VCaP (cell line): ENCODE measurements at regions not wholly inside any gene's neighbourhood (a gene's known extent, or its start where the extent isn't known, plus 50 kb on each side); places are given as distances from the start of the nearest gene placed in this dataset.

ENCODE experiments used
- H3K27ac ChIP-seq: fragments of 450-650 bp; 2 replicates; pipeline ENCODE4 v1.5.1; 2017
- TF ChIP-seq, protein P1 (sequence below): fragments of 450-650 bp; conservative IDR thresholded peaks from 2 replicates; pipeline ENCODE4 v1.5.1; 2017; ENCODE audit warnings: mild to moderate bottlenecking, moderate library complexity

DNA sequence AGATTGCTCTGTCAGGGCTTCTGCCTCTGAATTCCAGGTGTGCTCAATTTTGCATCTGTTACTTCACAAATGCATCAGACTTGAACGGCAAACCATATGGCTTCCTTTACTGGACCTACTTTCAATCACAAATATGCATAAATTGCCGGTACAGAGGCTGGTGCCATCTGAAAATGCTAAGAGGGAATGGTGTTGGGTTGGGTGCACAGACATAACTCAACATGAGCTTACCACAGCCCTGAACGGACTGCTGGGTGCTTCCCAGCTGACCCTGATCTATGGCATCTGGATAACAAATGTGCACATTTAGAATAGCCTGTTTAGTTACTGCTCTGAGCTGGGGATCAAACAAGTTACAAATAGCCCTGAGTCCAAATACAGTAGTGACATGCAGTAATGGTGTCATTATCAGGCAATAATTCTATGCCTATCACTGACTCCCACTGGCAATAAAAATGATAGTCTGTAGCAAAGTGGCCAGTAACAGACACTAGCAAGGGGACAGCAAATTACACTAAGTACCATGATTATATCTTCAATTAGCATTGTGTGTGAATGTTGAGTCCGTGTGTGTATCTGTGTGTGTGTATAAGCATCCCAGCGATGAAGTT lies 927.3 kb downstream of the DIAPH3 start:
- TF ChIP-seq, protein P1, sequence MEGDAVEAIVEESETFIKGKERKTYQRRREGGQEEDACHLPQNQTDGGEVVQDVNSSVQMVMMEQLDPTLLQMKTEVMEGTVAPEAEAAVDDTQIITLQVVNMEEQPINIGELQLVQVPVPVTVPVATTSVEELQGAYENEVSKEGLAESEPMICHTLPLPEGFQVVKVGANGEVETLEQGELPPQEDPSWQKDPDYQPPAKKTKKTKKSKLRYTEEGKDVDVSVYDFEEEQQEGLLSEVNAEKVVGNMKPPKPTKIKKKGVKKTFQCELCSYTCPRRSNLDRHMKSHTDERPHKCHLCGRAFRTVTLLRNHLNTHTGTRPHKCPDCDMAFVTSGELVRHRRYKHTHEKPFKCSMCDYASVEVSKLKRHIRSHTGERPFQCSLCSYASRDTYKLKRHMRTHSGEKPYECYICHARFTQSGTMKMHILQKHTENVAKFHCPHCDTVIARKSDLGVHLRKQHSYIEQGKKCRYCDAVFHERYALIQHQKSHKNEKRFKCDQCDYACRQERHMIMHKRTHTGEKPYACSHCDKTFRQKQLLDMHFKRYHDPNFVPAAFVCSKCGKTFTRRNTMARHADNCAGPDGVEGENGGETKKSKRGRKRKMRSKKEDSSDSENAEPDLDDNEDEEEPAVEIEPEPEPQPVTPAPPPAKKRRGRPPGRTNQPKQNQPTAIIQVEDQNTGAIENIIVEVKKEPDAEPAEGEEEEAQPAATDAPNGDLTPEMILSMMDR = no peak

DNA sequence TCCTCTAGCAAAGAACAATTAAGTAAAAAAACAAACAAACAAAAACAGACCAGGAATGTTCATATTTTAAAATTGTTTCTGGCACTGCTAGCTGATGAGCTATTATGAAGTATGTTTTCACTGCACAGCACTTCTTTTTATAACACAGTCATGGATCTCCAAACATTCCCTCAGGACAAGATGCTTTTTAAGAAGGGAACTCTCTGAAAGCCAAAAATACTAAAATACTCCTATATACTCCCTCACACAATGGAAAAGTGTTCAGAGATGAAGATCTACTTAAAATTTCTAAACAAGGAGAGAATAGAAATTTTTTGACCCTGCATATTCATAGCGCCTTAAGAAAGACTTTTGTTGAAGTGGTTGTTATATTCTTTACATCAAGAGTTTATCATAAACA lies 926.8 kb downstream of the DIAPH3 start:
- H3K27ac ChIP-seq = no peak overlapping the region
- TF ChIP-seq, protein P1 = no peak

More for the DNA sequence above, 927.3 kb downstream of the DIAPH3 start:
- no peak overlapping the region for H3K27ac ChIP-seq

DNA sequence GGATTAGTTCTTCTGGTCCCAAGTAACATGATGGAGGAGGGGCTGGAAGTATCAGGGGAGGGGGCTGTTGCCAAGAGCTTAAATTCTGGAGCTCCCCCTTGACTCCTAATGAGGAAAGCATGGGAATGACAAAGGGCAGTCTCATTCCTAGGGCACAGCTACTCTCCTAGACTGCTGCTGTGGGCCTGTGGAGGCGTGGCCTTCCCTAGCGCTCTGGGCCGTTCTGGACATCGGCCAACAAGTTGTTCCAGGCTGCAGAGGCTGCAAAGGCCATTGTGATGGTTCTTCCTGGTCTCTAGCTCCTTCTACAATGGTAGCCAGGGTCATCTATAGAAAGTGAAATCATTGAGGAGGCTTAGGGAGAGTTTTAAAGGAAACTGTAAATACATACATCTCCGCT lies 916.6 kb downstream of the DIAPH3 start:
- H3K27ac ChIP-seq = no peak overlapping the region
- TF ChIP-seq, protein P1 = no peak

DNA sequence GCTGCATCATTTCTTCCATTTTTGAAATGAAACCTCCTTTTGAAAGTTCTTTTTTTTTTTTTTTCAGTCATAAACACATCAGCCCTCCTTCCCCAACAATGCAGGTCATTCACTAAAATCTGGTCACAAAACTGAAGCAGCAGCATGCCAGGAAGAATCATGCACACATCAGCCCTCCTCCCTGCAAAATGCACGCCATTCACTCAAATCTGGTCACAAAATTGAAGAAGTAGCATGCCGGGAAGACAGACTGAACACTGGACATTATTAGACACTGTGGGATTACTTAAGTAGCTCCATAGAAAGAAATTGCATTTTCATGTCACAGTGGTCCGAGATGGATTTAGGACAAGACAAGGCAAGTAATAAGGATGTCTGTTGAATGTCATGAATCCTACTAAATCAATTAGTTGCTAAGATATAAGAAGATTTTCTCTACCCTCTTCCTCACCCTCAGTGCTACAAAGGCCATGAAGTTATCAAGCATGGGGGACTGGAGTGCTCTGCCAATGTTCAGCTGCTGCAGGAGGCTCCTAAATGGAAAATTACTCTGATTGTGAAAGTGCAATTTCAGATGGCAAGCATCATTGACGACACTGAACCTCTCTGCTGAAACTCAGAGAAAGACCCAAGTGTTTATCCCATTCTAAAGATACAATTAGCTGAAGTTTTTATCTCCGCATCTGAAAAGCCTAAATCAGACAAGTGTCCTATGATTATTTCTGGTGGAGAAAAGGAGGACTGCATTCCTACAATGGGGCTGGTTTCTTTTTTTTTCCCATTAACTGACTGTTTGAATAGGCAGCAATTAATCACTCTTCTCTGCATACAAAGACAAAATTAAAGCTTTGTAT lies 913.2 kb downstream of the DIAPH3 start:
- H3K27ac ChIP-seq = no peak overlapping the region
- TF ChIP-seq, protein P1 = no peak

DNA sequence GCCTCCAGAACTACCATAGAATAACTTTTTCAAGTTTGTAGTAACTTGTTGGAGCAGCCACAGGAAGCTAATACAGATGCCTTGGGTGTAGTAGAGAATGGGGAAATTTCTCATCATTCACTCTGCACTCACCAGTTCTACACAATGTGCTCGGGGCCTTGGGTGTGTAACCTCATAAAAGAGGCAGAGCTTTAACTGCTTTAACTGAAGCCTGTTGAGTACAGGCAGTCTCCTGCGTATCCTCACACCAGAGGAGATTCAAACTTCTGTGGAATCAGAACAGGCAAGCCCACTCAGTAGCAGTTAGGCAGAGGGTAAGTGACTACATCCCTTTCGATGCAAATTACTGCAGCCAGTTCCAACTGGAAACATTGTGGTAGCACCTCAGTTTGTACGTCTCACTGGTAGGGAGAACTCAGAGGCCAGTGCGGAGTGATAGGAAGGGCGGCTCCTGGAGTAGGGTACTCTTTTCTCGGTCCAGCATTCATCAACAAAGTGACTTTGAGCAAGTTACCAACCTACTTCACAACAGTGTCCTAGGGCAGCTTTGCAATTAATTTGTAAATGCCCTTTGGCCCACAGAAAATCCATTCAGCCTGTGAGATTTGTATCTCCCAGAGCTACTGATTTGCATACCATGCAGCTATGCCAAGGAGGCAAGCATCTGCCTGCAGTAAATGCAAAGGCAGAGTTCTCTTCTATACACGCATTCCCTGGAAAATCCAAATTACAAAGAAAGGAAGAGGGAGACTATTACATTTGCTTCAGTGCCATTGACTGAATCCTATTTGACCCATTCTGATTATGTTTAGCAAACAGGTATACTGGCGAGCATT lies 904.3 kb downstream of the DIAPH3 start:
- H3K27ac ChIP-seq = no peak overlapping the region
- TF ChIP-seq, protein P1 = no peak

DNA sequence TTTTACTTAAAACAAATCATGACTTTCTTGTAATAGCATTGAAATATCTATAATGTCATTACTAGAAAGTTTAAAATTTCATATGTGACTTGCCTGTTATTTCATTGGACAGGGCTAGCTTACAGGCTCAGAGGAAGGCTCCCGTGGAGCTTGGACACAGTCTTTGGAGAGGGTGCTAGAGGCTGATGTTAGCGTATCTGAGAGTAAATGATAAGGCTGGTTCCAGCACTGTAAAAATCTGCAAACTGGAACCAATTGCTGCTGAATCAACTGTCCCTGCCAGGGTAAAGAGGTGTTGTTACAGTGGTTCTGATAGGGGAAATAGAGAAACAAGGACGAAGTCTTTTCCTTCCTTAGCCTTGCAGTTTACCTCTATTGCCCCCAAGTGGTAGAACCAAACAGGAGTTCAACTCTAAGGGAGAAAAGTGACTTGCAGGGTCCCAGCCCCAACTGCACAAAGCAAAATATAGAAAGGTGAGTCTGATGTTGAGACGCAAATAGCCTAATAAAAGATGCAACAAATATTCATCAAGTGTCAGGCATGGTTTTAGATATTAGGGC lies 901.7 kb downstream of the DIAPH3 start:
- H3K27ac ChIP-seq = no peak overlapping the region
- TF ChIP-seq, protein P1 = peak; percentile 66

DNA sequence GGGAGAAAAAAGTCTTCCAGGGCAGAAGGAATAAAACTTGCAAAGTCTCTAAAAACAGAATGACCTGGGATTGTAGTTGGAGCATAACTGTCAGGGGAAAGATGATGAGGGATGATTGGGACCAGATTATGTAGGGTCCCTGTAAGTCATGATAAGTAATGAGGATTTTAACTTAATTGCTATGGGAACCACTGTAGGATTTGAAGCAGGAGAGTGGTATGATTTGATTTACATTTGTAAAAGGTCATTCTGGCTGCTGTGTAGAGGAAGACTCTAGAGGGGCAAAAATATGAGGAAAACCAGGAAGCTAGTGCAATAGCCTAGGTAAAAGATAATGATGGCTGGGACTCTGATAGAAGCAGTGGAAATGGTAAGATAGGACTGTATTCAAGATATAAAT lies 900.2 kb downstream of the DIAPH3 start:
- TF ChIP-seq, protein P1 = no peak
- no peak overlapping the region for H3K27ac ChIP-seq
